Inferior parietal cortex (tissue), 1 donor: ENCODE measurements at regions not wholly inside any gene's neighbourhood (a gene's known extent, or its start where the extent isn't known, plus 50 kb on each side); places are given as distances from the start of the nearest gene placed in this dataset.

Experiments
- DNase-seq: peaks from one replicate; pipeline ENCODE4 v3.0.0-alpha.2; 2016; ENCODE audit errors: extremely low spot score

DNA sequence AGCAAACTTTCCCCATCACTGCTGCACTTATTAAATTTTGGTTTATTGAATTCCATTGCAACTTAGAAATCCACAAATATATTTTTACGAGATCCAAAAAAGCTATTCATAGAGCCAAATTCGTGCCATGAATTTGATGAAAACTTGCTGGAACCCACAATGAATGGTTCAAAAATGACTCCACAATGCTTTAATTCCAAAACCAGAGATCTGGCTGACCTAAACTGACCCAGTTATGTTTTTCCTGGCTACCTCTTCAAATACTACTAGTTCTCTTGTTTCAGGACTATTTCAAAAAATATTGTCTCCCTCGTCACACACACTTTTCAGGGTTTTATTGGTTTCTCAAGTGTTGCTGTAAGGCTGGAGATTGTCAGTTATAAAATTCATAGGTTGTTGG is 474.8 kb downstream of the PDGFC start:
- no peak for DNase-seq

DNA sequence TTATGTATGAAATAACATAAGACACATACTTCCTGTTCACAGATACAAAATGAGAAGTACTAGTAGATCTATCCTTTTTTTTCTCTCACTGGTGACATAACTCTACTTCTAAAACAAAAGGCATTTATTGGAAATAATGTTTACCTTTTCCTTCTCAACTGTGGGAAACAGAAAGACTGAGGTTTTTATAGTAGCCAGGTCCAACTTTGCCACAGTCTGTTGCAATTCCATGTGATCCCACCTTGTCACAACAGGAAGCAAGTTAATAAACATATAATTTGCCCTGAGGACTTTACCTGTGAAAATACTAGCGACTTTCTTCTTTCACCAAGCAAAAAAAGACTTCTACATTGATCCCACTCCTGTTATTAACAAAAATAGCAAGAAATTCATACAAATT is 475.8 kb downstream of the PDGFC start:
- DNase-seq: no peak

DNA sequence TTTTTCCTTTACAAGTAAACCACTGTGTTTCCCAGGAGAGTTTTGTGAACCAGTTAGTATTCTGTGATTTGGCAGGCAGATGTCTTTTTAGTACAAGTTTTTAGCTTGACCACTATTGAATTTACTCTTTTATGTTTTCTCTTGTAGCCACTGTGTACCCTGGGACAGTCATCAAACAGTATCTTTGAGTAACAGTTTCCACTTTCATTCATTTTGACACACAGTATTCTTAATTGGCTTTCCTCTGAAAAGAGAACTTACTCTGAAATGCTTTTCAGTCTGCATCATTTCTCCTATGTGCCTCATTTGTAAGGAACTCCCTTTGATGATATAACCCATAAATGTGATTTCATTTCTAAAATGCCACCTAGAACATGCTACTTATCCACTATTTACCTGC is 476.5 kb downstream of the PDGFC start:
- no peak for DNase-seq

DNA sequence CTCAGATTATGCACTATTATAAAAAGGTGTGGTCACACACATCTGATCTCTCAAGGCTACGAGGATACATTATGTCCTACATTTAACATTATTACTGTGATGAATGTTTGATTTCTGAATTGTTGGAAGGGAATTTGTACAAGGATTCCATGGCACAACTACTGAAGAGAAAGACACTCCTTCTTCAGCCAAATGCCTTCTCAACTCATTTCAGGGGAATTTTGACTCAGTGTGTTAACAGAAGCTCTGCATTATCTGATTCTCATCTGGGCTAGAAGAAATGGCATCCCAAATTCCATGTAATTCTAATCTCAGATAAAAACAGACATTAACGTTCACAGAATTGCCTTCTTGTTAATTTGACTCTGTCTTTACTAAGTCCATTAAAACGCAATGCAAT is 477.7 kb downstream of the PDGFC start:
- DNase-seq: no peak

DNA sequence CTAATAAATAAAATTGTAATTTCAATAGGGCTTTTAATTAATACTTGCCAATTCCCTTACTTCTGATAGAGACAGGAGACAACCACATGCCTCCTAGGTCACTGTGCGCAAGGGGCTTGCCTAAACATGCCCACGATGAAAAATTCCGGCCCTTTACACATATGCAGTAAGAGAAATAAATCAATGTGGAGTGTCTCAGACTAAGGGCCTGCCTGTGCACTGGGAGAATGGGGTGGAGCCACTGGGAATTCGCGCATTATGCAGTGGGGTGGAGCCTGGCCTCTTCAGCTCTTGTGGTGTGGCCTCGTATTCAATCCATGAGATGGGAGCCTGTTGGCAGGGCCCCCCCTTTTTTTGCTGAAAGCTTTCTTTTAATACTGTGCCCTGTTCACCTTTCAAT is 484.5 kb downstream of the PDGFC start:
- no peak for DNase-seq

DNA sequence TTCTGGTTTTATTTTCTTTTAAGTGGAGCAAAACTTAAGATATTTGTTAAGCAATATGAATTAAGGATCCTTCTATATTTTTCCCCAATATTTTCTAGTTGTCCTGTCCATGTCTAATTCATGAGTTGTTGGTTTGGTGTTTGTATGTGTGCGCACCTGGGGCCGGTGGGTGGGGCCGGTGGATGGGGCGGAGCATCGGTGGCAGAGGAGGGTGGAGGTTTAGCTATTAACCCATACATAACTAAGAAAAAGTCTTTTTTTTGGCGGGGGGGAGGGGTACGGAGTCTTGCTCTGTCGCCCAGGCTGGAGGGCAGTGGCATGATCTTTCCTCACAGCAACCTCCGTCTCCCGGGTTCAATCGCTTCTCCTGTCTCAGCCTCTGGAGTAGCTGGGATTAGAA is 489.8 kb downstream of the PDGFC start:
- no peak for DNase-seq

DNA sequence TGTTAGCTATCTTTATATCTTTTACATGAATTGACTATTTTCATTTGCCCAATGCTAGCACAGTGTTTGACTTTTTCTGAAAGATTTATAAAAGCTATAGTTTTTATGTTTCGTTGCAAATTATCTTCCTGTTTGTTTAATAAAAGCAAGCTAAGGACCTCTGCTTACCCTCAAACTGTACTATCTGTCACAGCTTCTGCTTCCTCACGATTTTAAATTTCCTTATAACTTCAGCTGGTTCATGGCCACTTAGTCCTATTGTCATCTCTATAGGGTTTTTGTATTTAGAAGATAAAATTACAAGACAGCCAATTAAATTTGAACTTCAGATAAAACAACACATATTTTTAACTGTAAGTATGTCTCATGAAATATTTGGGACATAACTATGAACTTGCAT is 494.0 kb downstream of the PDGFC start:
- DNase-seq: no peak

DNA sequence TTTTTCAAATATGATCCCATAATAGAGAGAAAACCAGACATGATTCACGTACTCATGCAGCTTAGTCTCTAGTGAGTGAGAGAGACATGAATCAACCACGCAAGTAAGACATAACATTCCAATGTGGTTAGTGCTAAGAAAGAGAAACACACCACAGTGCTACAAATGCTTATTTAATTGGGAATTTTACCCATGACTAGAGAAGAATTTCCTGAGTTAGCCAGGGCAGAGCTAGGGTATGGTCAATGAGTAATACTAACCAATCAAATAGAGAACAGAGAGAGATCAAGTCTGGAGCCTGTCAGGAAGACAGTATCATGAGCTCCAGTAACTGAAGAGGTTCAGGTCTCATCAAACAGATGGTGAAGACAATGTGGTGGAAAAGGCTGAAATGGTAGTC is 495.2 kb downstream of the PDGFC start:
- DNase-seq: no peak

DNA sequence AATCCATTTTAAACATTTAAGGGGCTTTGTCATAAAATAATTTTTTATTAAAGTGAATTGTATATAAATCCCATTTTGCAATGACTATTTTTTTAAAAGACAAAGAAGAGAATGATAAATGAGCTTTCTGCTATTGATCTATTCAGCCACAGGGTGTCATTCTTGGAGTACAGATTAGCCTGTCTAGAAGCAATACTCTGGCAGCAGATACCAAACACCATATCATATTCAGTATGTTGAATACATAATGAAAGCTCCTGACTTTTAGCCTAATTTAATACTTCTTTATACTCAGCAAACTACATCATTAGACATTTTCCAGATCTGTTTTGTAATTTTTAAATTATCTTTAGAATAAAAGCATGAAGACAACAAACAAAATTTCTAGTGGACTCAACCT is 496.3 kb downstream of the PDGFC start:
- peak; percentile 22 for DNase-seq

DNA sequence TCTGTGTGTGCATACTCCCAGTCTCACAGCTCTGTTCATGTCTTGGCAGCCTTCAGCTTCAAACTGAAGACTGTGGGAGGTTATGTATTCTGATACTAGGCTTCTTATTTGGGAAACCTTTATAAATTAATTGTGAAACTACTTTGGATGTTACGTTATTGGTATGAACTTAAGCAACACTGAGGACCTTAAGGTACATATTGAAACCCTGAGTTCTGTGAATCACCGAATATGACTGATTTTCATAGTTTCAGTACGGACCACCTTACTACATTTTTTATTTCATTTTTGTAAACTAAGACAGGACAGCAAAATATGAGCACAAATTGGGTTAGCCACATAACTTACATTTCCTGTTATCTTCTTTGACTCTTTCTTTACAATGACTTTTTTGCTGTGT is 498.4 kb downstream of the PDGFC start:
- DNase-seq: no peak

DNA sequence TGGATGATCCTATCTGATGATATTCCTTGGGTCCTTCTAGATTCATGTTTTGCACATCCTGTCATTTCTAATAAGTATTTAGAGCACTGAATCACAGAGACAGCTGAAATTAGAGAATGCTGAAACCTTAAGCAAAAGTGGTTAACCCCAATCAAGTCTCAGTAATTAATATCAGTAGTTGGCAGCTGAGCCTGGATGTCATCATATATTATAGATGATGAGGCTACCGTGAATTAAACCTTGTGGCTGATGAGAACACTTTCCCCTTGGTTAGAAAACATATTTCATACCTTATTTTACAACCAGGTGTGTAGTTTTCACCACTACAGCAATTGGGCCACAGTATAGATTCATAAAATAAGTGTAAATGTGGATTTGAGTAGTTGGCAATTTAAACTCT is 499.0 kb downstream of the PDGFC start:
- no peak for DNase-seq

DNA sequence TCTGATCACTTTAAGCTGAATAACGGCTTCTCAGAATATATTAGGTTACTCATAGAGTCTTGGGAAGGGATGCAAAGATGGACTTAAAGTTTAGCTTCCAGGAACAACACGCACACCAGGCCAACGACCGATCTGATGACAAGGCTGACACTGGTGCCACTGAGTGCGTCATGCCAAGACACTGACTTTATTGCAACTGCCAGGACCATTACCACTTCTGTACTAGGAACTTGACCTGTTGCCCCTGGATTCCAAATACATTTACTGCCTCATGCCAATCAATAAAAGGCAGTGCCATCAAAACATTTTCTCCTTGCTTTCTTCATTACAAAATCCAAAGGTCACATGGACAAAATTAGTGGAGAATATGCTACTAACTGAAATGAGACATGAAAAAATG is 505.9 kb upstream of the CTSO start:
- no peak for DNase-seq

DNA sequence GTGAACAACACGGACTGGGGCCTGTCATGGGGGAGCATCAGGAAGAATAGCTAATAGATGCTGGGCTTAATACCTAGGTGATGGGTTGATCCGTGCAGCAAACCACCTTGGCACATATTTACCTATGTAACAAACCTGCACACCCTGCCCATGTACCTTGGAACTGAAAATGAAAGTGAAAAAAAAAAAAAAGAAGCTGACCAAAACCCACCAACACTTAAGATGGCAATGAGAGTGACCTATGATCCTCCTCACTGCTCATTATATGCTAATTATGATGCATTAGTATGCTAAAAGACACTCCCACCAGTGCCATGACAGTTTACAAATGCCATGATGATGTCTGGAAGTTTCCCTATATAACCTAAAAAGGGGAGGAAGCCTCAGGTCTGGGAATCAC is 503.2 kb upstream of the CTSO start:
- DNase-seq: no peak

DNA sequence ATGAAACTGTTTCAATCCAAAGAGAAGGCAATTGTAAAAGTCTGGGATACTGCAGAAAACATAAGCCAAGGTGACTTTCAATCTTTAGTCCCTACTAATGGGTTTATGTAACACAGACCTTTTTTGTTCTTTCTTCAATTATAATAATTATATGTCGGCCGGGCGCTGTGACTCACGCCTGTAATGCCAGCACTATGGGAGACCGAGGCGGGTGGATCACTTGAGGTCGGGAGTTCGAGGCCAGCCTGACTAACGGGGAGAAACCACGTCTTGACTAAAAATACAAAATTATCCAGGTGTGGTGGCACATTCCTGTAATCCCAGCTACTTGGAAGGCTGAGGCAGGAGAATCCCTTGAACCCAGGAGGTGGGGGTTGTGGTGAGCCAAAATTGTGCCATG is 489.8 kb upstream of the CTSO start:
- DNase-seq: no peak

DNA sequence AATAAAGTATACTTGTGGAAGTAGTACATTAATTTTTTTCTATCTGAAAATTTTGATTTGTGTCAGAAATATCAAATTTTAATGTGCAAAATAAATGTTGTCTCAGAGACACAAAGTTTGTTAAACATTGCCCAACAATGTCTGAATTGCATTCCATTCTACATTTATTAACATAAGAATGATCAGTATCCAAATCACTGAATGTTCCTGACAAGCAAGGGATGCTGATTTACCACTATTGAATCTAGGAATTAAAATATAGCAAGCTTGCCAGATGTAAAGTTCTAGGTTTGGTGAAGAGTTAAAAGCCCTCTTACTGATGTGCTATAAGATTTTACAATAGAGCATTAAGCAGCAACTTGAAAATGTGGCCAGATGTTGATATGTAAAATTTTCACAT is 489.2 kb upstream of the CTSO start:
- no peak for DNase-seq

DNA sequence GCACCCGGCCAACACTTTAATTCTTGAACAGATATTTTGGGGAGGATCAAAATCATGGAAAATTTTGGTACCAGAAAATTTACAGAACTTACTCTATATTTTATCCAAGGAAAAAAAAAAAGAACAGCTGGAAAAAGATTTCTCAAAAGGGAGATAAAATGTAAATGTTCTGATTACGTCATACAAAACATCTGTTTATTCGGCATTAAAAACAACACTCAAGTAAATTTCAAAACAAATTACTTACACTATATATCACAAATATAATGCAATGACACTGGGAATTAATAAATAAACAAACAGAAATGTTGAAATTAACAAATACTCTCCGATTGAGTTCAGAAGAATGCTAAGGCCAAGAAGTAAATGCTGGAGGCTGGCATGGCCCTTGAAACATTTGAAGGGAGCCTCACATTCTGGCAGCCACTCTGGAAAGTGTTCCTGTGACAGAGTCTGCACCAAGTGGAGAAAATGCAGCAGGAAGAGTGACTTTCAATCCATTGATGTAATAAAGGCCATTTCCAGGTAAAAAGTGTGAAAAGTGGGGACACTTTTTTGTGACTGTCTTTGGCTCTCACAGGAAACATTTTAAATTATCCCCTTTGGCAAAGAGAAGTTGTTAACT is 486.0 kb upstream of the CTSO start:
- DNase-seq: no peak

DNA sequence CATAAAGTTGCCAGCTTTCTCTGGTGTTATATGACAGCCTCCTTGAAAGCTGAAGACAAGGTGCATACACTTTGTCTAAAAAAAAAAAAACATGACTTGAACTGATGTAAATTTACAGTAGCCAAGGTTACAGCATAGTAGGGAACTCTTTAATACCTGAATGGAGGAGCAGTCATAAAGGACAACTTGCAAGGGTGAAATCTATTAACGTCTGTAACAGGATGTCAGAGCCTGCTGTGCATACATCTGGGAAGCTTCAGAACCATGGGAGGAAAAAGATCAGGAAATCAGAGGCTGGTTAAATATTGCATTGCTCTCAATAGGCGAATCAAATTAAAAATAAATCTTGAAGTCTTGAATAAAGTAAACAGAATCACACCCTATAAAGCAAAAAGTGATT is 484.0 kb upstream of the CTSO start:
- DNase-seq: no peak

DNA sequence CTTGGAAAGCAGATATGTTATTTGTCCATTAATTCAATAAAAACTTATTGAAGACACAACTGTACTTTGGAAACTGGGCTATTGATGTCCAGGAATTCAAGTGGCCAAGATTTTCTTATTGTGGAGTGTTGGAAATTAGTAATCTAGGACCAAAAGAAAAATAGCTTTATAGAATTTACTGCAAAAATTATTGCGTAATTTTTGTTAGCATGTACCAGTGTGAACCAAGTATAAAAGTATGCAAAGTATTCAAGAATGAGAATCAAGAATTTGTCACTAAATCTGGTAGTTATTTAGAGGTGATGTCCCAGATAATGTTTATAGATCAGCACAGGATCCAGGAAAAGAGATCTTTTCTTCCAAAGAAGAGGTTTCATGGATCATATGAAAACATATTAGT is 468.9 kb upstream of the CTSO start:
- DNase-seq: no peak

DNA sequence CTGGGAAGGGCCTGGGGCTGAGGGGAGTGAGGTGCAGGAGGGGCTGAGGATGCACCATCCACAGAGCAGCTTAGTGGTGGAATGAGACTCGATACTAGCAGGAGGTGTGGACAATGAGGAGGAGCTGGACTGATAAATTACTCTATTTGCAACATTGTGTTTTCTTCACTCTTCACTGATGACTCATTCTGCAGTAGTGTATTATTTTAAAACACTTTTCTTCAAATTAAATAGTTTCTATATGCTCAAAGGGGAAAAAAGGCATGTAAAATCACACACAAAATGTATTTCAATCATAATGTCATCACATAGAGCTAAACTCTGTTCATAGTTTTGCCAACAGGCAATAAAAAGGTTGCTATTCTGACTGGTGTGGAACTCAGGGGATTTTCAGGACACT is 467.0 kb upstream of the CTSO start:
- DNase-seq: no peak

DNA sequence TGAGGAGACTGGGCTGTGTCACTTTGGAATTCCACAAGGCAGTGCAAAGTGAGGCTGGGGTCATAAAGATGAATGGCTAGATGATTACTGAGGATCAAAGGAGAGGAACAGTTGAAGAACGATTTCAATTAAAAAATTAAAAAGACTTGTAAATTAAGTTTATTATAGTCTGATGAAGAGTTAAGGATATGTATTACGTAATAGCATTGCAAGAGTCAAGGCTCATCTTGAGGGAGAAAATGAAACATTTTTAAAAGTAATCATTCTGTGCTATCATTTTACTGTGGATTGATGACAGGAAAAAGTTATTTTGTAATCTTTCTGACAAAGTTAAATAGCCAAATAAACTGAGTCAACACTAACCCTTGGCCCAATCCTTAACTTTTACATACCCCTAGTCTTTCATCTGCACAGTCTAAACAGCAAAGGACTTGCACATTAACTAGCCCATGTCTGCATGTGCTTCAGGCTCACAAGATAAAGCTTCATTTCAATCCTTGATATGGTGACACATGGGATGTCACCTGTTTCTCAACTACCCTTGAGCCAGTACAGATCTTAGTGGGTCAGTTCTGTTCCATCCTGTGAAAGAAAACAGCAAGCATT is 465.5 kb upstream of the CTSO start:
- DNase-seq: no peak

DNA sequence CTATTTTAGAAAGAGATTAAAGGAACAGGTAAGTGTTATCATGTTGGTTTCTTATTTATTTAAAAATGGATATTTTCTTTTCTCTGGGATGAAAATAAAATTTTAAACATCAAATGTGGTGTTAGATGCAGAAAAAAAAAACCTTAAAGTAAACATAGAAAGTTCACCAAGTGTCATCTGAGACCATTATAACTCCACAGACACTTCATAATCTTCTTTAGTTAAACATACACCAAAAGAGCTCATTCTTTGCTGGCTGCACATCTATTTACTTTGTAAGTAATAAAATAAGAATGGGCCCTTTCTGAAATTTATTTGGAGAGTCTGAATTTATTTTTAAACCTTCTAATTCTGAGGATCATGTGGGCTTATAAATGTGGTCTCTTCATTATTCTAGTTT is 460.7 kb upstream of the CTSO start:
- no peak for DNase-seq

DNA sequence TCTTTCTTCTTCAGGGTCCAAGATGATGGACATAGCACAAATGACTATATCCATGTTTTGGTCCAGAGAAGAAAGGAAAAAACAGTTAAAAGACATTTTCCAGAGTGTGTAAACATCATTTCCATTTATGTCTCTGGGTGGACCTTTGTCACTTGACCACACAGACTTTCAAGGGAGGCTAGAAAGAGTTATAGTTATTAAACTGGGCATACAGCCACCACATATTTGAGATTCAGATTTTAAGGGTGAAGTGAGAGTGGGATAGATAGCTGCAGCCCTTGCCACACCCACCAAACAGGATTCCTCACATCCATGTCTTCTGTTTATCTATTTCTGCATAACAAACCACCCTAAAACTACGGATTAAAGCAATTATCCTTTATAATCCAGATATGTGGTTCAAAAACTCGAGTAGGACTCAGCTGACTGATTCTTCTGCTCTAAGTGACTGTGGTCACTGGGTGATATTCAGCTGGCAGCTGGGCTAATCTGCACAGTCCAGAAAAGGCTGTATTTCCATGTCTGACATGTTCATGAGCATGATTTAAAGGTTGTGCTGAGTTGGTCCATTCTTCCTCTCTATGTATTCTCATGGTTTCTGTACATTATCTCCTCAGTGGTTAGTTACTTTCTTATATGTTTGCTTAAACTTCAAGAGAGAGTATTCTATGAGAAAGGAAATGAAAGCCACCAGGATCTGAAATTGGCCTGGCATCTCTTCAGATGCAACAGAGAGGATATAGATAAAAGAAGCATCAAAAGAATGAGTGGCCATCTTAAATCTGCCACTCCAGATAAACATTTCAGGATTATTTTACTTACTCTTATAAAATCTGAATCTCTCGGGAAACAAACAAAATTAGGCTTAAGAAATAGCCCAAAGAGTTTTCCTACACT is 459.8 kb upstream of the CTSO start:
- no peak for DNase-seq

DNA sequence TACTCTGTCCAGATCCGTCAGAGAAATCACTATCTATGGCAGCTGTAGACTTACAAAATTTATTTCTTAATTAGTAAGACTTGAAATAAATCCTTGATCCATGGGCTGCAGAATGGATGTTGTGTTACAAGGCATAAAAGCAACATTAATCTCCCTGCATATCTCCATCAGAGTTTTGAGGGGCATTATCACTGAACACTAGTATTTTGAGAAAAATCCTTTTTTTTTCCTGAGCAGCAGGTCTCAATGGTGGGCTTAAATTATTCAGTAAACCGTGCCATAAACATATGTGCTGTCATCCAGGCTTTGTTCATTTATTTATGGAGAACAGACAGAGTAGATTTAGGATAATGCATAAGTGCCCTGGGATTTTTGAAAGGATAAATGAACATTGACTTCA is 457.9 kb upstream of the CTSO start:
- no peak for DNase-seq
